SK-N-SH (cell line): ENCODE measurements at regions not wholly inside any gene's neighbourhood (a gene's known extent, or its start where the extent isn't known, plus 50 kb on each side); places are given as distances from the start of the nearest gene placed in this dataset.
"Not testable (repeated sequence)": the region's sequence is repeated elsewhere in the genome, so short reads cannot be mapped to it uniquely, and the experiment has no call there.

Experiments
- EP300 ChIP-seq, 2 experiments: IDR thresholded peaks; 2 replicates each; pipeline versions ENCODE4 v1.4.0 to v1.6.1; 2012; ENCODE audit warnings: borderline replicate concordance in 1 of 2, low read depth in 1 of 2, low read length in 1 of 2
- JUND ChIP-seq: IDR thresholded peaks from 2 replicates; pipeline ENCODE4 v1.4.0; 2012
- MAX ChIP-seq: IDR thresholded peaks from 2 replicates; pipeline ENCODE4 v1.4.0; 2012; ENCODE audit warnings: low read depth
- RCOR1 ChIP-seq: fragments of 150-350 bp; IDR thresholded peaks from 2 replicates; pipeline ENCODE4 v1.6.1; 2017; ENCODE audit warnings: antibody characterized with exemption, low read length
- SIN3A ChIP-seq: IDR thresholded peaks from 2 replicates; pipeline ENCODE4 v1.6.1; 2012; ENCODE audit warnings: low read depth, mild to moderate bottlenecking, low read length, moderate library complexity, borderline replicate concordance
- TF ChIP-seq, protein P1 (sequence below): fragments of 200-600 bp; sonication (generic); IDR thresholded peaks from 2 replicates; pipeline ENCODE4 v1.6.1; 2017; ENCODE audit warnings: antibody characterized with exemption, mild to moderate bottlenecking, moderate library complexity
- TF ChIP-seq, protein P2 (sequence below): IDR thresholded peaks from 2 replicates; pipeline ENCODE4; 2012
- TF ChIP-seq, protein P3 (sequence below): IDR thresholded peaks from 2 replicates; pipeline ENCODE4 v1.4.0; 2012; ENCODE audit warnings: low read depth, borderline replicate concordance

DNA sequence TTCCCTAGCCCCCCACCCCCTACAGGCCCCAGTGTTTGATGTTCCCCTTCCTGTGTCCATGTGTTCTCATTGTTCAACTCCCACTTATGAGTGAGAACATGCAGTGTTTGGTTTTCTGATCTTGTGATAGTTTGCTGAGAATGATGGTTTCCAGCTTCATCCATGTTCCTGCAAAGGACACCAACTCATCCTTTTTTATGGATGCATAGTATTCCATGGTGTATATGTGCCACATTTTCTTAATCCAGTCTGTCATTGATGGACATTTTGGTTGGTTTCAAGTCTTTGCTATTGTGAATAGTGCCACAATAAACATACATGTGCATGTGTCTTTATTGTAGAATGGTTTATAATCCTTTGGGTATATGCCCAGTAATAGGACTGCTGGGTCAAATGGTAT is 171.7 kb upstream of the TAB2 start:
- TF ChIP-seq RCOR1; JUND; MAX; SIN3A; EP300 (IDR thresholded peaks at IDR 0.05; ENCODE audit: borderline replicate concordance in 1 of 2, low read depth in 1 of 2, low read length in 1 of 2): not testable (repeated sequence)
- TF ChIP-seq, protein P1, sequence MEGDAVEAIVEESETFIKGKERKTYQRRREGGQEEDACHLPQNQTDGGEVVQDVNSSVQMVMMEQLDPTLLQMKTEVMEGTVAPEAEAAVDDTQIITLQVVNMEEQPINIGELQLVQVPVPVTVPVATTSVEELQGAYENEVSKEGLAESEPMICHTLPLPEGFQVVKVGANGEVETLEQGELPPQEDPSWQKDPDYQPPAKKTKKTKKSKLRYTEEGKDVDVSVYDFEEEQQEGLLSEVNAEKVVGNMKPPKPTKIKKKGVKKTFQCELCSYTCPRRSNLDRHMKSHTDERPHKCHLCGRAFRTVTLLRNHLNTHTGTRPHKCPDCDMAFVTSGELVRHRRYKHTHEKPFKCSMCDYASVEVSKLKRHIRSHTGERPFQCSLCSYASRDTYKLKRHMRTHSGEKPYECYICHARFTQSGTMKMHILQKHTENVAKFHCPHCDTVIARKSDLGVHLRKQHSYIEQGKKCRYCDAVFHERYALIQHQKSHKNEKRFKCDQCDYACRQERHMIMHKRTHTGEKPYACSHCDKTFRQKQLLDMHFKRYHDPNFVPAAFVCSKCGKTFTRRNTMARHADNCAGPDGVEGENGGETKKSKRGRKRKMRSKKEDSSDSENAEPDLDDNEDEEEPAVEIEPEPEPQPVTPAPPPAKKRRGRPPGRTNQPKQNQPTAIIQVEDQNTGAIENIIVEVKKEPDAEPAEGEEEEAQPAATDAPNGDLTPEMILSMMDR: not testable (repeated sequence)
- TF ChIP-seq, protein P2, sequence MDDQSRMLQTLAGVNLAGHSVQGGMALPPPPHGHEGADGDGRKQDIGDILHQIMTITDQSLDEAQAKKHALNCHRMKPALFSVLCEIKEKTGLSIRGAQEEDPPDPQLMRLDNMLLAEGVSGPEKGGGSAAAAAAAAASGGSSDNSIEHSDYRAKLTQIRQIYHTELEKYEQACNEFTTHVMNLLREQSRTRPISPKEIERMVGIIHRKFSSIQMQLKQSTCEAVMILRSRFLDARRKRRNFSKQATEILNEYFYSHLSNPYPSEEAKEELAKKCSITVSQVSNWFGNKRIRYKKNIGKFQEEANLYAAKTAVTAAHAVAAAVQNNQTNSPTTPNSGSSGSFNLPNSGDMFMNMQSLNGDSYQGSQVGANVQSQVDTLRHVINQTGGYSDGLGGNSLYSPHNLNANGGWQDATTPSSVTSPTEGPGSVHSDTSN: not testable (repeated sequence)
- TF ChIP-seq, protein P3, sequence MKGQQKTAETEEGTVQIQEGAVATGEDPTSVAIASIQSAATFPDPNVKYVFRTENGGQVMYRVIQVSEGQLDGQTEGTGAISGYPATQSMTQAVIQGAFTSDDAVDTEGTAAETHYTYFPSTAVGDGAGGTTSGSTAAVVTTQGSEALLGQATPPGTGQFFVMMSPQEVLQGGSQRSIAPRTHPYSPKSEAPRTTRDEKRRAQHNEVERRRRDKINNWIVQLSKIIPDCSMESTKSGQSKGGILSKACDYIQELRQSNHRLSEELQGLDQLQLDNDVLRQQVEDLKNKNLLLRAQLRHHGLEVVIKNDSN: not testable (repeated sequence)
